ENCODE measurements at regions not wholly inside any gene's neighbourhood (a gene's known extent, or its start where the extent isn't known, plus 50 kb on each side); places are given as distances from the start of the nearest gene placed in this dataset.
A peak's percentile ranks its signal among the peaks of the same experiment; 100 is the strongest.

DNA sequence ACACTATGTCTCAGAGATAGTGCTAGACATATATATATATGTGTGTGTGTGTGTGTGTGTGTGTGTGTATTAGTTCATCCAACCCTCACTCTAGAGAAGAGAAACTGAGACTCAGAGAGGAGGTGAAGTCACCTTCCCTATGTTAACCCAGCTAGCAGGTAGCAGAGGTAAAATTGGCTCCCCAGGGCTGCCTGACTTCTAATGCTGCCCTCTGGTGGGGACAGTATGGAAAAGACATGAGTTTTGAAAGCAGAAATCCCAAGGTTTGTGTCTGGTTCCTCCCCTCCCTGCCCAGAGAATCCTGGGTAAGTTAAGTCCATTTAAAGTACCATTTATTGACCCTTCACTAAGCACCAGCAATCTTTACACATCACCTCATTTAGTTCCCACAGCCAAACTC is 137.7 kb downstream of the THNSL2 start:
- no peak for TF ChIP-seq POLR2A (IDR thresholded peaks at IDR 0.05)
- TF ChIP-seq, protein P1, sequence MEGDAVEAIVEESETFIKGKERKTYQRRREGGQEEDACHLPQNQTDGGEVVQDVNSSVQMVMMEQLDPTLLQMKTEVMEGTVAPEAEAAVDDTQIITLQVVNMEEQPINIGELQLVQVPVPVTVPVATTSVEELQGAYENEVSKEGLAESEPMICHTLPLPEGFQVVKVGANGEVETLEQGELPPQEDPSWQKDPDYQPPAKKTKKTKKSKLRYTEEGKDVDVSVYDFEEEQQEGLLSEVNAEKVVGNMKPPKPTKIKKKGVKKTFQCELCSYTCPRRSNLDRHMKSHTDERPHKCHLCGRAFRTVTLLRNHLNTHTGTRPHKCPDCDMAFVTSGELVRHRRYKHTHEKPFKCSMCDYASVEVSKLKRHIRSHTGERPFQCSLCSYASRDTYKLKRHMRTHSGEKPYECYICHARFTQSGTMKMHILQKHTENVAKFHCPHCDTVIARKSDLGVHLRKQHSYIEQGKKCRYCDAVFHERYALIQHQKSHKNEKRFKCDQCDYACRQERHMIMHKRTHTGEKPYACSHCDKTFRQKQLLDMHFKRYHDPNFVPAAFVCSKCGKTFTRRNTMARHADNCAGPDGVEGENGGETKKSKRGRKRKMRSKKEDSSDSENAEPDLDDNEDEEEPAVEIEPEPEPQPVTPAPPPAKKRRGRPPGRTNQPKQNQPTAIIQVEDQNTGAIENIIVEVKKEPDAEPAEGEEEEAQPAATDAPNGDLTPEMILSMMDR (IDR thresholded peaks at IDR 0.05), result peak; percentile 13 to 48 (median 35)

All from adrenal gland (tissue), 5 donors.